ES-I3 (cell line): ENCODE measurements at regions not wholly inside any gene's neighbourhood (a gene's known extent, or its start where the extent isn't known, plus 50 kb on each side); places are given as distances from the start of the nearest gene placed in this dataset.

Experiments
- H3K36me3 ChIP-seq: 2 replicates; pipeline ENCODE4 v1.6.1; 2013; ENCODE audit warnings: mild to moderate bottlenecking, low read length, control low read depth, moderate library complexity; ENCODE audit not compliant: insufficient read depth
- H3K4me1 ChIP-seq: 2 replicates; pipeline ENCODE4 v1.6.1; 2013; ENCODE audit warnings: mild to moderate bottlenecking, control low read depth, low read length; ENCODE audit not compliant: insufficient read depth
- H3K9ac ChIP-seq: 2 replicates; pipeline ENCODE4 v1.6.1; 2013; ENCODE audit warnings: low read depth, mild to moderate bottlenecking, low read length, moderate library complexity
- H3K9me3 ChIP-seq: 2 replicates; pipeline ENCODE4 v1.6.1; 2013; ENCODE audit warnings: mild to moderate bottlenecking, low read length, moderate library complexity; ENCODE audit not compliant: control insufficient read depth, insufficient read depth

GRCh38 chr18:5091741-5092140 is 105.3 kb downstream of the AKAIN1 start:
- Histone ChIP-seq H3K36me3 (no peaks in the 10 kb centered on the region), H3K9me3 (peaks cover 6% of the 10 kb centered on the region; the same call in 1 of the 2 replicates), H3K9ac (no peak overlapping the region), H3K4me1 (peaks cover 16% of the 10 kb centered on the region)

- Histone ChIP-seq H3K9ac (no peak overlapping the region), H3K36me3 (no peaks in the 10 kb centered on the region), H3K4me1 (no peaks in the 10 kb centered on the region), H3K9me3 (no peaks in the 10 kb centered on the region)
Observed at GRCh38 chr18:5075297-5075696, 121.8 kb downstream of the AKAIN1 start.

- no peaks in the 10 kb centered on the region for H3K9me3 ChIP-seq
- no peak overlapping the region for H3K9ac ChIP-seq
- H3K4me1 ChIP-seq, result no peaks in the 10 kb centered on the region
- H3K36me3 ChIP-seq, result no peaks in the 10 kb centered on the region
Observed at GRCh38 chr18:5073026-5073944, 123.8 kb downstream of the AKAIN1 start.

- Histone ChIP-seq H3K4me1 (no peaks in the 10 kb centered on the region), H3K9me3 (no peaks in the 10 kb centered on the region), H3K9ac (no peak overlapping the region), H3K36me3 (no peaks in the 10 kb centered on the region)
Observed at GRCh38 chr18:5068851-5069250, 128.2 kb downstream of the AKAIN1 start.

GRCh38 chr18:5066380-5066977 is 130.6 kb downstream of the AKAIN1 start:
- H3K36me3 ChIP-seq, result no peaks in the 10 kb centered on the region
- H3K9me3 ChIP-seq, result no peaks in the 10 kb centered on the region
- no peak overlapping the region for H3K9ac ChIP-seq
- no peaks in the 10 kb centered on the region for H3K4me1 ChIP-seq

GRCh38 chr18:5065615-5066014 is 131.4 kb downstream of the AKAIN1 start:
- no peaks in the 10 kb centered on the region for H3K36me3 ChIP-seq
- no peaks in the 10 kb centered on the region for H3K9me3 ChIP-seq
- H3K4me1 ChIP-seq, result no peaks in the 10 kb centered on the region
- H3K9ac ChIP-seq, result no peak overlapping the region

GRCh38 chr18:5064841-5065370 is 132.2 kb downstream of the AKAIN1 start:
- H3K9ac ChIP-seq, result no peak overlapping the region
- H3K9me3 ChIP-seq, result no peaks in the 10 kb centered on the region
- no peaks in the 10 kb centered on the region for H3K36me3 ChIP-seq

GRCh38 chr18:5061785-5062184 is 135.3 kb downstream of the AKAIN1 start:
- H3K9ac ChIP-seq, result no peak overlapping the region
- no peaks in the 10 kb centered on the region for H3K36me3 ChIP-seq
- H3K4me1 ChIP-seq, result no peaks in the 10 kb centered on the region; the same call in 1 of the 2 replicates
- no peaks in the 10 kb centered on the region for H3K9me3 ChIP-seq

More at GRCh38 chr18:5064841-5065370, 132.2 kb downstream of the AKAIN1 start:
- H3K4me1 ChIP-seq, result no peaks in the 10 kb centered on the region

- Histone ChIP-seq H3K4me1 (no peaks in the 10 kb centered on the region; the same call in 1 of the 2 replicates), H3K9me3 (no peaks in the 10 kb centered on the region), H3K36me3 (no peaks in the 10 kb centered on the region), H3K9ac (no peak overlapping the region)
Observed at GRCh38 chr18:5060543-5060942, 136.5 kb downstream of the AKAIN1 start.

GRCh38 chr18:5059696-5060032 is 137.4 kb downstream of the AKAIN1 start:
- H3K36me3 ChIP-seq, result no peaks in the 10 kb centered on the region
- H3K9me3 ChIP-seq, result no peaks in the 10 kb centered on the region
- H3K9ac ChIP-seq, result no peak overlapping the region
- no peaks in the 10 kb centered on the region; the same call in 1 of the 2 replicates for H3K4me1 ChIP-seq

- no peaks in the 10 kb centered on the region for H3K36me3 ChIP-seq
- H3K9ac ChIP-seq, result no peak overlapping the region
Observed at GRCh38 chr18:5058768-5059695, 138.0 kb downstream of the AKAIN1 start.

GRCh38 chr18:5057386-5058348 is 139.4 kb downstream of the AKAIN1 start:
- H3K36me3 ChIP-seq, result no peaks in the 10 kb centered on the region
- no peaks in the 10 kb centered on the region for H3K9me3 ChIP-seq
- H3K4me1 ChIP-seq, result no peaks in the 10 kb centered on the region; the same call in 1 of the 2 replicates
- no peak overlapping the region for H3K9ac ChIP-seq

More at GRCh38 chr18:5058768-5059695, 138.0 kb downstream of the AKAIN1 start:
- no peaks in the 10 kb centered on the region; the same call in 1 of the 2 replicates for H3K4me1 ChIP-seq
- H3K9me3 ChIP-seq, result no peaks in the 10 kb centered on the region

- Histone ChIP-seq H3K36me3 (no peaks in the 10 kb centered on the region), H3K9me3 (no peaks in the 10 kb centered on the region), H3K4me1 (no peaks in the 10 kb centered on the region; the same call in 1 of the 2 replicates), H3K9ac (no peak overlapping the region)
Observed at GRCh38 chr18:5052491-5052890, 144.6 kb downstream of the AKAIN1 start.
